GM19351 (cell line): ENCODE measurements at regions not wholly inside any gene's neighbourhood (a gene's known extent, or its start where the extent isn't known, plus 50 kb on each side); places are given as distances from the start of the nearest gene placed in this dataset.
"Not testable (repeated sequence)": the region's sequence is repeated elsewhere in the genome, so short reads cannot be mapped to it uniquely, and the experiment has no call there.

Experiments used
- ATAC-seq: cut with Tn5 transposase; IDR thresholded peaks from one replicate; pipeline ENCODE4 v1.9.1; 2021; ENCODE audit warnings: mild to moderate bottlenecking, moderate library complexity; ENCODE audit not compliant: unreplicated experiment

- no peak for ATAC-seq
Measured at GRCh38 chr12:9379023-9379742, 171.0 kb upstream of the PZP start.

- no peak for ATAC-seq
Measured at GRCh38 chr12:9378430-9378835, 170.2 kb upstream of the PZP start.

- ATAC-seq = no peak
Measured at GRCh38 chr12:9372202-9372601, 164.0 kb upstream of the PZP start.

GRCh38 chr12:9367828-9368227 lies 159.6 kb upstream of the PZP start:
- ATAC-seq = no peak

DNA sequence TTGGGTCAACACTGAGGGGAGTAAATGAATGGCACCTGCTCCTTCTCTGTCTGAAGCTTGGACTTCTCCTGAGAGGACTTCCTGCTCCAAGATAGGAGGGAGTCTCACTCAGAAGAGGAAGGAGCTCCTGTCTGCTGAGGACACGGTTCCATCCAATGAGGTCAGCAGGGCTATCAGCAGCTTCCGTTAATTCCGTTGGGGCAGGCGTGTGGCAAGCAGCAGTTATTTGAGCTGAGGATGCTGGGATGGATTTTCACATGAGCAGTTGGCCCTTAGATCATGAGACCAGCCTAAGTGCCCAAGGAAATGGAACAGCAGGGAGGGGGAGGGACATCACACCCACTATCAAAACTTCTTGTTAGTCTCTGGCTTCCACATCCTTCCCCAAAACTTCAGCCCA lies 159.0 kb upstream of the PZP start:
- ATAC-seq = no peak

DNA sequence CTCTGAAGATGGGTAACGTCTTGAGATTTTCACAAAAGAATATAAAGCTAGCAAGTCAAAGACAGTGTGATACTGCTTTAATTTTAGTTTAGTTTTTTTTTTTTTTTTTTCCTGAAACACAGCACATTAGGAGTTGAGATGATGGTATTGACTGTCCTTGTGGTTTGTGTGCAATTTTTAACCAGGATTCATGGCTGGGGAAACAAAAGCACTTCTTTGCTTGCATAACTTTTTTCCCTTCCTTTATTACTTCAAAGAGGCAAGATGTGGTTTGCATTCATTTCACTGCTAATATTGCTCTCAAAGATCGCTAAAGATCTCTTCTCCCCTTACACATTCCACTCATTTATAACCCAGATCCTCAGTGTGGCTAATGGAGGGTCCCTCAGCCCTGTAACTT lies 157.1 kb upstream of the PZP start:
- ATAC-seq = no peak

DNA sequence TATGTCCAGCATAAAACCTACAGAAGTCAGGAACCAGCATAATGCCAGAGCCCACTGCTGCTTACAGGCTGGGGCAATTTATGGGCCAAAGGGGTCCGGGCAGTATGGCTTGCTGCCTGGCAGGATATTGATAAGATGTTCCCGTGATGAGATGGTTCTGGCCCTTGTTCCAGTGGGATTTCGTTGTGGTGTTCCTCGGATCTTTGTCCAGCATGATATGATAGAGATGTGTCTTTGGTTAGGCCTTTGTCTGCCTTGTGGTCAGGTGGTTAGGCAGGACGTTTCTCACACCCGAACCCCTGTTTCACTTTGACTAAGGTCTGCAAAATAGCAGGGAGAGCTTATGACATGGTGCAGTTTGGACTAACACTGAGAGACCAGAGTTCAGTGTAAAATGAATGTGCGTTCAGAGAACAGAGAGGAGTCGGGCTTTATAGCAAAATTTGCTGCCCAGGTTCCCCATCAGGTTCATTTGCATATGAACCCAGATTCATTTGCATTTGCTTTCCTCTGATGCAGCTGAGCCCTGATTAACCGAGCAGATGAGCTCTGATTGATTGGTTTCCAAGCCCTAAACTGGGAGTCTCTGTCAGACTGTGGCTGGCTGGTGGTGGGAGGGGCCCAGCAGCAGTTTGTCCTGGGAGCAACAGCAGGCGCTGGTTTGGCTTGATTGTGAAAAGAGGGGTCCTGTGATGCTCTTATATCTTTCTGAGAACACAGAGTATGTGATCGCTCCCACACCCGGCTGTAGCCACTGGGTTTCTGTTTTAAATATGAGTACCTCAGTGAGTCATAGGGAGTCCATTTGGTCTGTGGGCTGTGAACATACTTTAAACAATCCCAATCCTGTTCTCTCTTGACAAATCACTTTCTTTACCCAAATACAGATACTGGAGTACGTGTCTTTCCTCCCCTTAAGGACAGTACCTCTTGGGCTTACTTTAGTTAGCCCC lies 156.3 kb upstream of the PZP start:
- ATAC-seq = peak; percentile 78

- ATAC-seq = no peak
Measured at GRCh38 chr12:9363145-9363544, 154.9 kb upstream of the PZP start.

DNA sequence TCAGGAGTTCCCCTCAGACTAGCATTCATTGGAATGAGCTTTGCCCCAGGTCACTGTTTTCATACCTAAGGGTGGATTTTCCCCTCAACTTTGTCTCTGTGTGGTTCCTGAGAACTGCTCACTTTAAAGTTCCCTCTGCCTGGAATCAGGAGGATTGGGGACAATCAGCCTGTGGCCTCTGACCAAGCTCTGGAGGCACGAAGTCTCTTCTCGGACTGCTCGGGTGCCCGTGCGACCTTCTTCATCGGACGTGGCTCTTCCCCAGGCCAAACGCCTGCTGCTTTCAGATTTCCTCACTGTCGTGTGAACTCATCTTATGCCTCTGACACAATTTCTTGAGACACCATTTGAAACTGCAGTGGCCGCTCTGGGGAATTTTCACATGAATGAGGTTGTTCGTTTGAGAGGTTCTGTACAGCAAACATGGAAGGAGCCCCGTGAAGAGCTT lies 153.7 kb upstream of the PZP start:
- ATAC-seq = no peak

- not testable (repeated sequence) for ATAC-seq
Measured at GRCh38 chr12:9354009-9354754, 146.0 kb upstream of the PZP start.

DNA sequence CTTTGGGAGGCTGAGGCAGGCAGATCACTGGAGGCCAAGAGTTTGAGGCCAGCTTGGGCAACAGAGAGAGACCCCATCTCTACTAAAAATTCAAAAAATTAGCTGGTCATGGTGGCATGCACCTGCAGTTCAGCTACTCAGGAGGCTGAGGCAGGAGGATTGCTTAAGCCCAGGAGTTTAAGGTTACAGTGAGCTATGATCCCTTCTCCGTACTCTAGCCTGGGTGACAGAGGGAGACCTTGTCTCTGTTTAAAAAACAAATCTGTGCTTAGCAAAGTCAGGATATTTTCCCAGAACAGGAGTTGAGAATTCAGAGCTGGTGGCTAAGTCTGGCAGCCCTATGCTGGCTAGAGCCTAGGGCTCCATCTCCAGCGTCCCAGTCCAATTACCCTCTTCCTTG lies 142.9 kb upstream of the PZP start:
- no peak for ATAC-seq

DNA sequence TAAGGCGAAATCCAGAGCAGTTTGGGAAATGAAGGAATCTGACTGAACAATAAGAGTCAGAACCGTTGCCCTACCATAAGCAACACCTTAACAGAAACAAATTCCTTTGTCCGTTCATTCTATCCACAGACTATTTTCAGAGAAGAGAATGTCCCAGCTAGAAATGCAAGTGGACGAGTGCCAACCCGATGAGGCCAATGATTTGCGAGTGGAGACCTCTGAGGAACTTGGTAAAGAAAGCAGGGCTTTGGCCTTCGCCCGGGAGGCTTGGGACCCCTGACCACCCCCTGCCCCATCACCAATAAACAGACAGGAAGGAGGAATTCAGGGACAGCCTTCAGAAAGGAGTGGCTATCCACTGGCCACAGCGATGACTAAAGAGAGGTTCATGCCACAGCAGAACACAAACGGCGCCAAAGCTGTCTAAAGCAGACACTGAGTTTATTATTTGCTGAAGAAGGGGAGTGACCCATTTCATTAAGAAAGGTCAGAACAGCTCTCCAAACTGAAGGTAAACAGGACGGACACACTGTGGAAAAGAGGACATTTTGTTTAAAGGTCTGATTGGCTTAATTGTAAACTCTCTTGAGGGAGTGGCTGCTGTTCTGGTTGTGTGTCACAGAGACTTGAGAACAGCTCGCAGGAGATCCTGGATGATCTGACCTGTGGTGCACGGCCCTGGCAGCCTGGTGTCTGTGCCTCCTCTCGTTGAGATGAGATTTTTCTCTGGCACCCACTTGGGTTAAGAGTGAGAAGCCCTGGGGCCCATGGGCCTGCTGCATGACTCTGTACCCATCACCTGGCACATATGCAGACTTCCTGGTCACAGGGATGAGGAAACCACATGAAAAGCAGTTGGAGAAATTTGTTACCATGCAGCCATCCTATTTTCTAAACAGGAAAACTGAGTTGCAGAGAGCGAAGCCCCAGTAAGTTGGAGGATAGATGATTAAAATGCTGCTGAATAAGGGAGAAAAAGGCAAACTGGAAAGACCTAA lies 142.0 kb upstream of the PZP start:
- no peak for ATAC-seq

GRCh38 chr12:9348906-9349518 lies 140.8 kb upstream of the PZP start:
- ATAC-seq = no peak

DNA sequence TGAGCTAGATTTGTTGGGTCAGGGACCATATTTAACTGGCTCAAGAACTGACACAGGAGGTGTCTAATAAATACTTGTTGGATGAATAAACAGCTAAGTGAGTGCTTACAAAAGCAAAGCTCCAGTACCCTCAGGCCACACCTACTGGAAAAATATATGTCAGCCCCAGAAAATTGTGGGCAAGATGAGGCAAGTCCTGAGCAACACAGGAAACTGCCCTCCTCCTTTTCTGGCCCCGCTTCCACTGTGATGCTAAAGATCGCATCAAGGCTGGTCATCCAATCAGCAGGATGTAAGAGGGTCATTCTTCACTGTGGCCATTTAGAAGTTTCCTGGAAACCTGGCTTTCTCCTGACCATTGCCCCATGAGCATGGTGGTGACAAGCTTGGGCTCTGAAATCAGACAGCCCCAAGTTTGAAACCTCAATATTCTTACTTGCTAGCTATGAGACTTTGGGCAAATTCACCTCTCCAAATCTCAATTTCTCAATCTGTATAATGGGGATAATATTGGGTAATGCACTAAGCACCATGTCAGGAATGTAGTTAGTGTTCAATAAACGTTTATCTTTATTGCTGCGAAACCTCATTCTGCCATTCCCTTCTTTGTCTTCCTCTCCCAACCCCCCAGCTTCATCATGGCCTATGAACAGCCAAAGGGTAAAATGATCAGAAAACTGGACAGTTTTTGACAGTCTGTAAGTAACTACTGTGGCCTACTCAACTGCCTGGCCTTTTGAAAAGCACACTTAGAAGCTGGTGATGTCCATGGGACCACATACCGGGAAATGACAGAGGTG lies 139.3 kb upstream of the PZP start:
- ATAC-seq = no peak

- no peak for ATAC-seq
Measured at GRCh38 chr12:9346866-9347327, 138.7 kb upstream of the PZP start.

DNA sequence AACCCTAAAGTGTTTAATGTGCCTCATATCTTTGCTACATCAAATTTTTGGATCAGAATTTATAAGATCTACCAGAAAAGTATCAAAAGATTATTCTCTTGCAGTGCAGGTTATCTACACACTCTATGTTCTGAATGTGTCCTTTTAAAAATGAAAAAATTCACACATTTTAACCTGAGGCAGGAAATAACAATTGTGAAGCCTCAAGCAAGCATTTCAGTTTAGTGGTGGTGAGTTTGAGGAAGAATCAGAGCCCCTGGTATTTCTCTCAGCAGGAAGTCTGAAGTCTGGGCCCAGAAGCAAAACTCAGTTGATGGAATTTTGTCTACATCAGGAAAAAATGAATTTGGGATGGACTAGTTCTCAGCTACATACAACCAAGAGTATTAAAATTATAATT lies 137.0 kb upstream of the PZP start:
- no peak for ATAC-seq

DNA sequence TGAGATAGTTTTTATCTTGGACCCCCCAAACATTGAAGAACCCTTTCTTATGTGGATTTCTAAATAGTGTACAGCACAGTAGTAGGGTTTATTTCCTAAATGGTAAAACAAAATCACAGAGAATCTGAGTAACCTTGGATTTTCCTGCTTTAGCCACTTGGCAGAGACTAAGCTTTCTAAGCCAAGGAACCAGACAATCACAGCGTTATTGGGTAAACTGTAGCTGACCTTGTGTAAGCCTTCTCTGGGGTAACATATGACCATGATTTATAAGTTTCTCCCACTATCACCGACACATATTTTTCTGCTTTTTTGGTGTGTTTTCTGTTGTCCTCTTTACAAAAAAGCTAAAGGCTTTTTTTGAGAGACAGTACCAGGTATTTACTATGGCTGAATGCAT lies 136.3 kb upstream of the PZP start:
- no peak for ATAC-seq

DNA sequence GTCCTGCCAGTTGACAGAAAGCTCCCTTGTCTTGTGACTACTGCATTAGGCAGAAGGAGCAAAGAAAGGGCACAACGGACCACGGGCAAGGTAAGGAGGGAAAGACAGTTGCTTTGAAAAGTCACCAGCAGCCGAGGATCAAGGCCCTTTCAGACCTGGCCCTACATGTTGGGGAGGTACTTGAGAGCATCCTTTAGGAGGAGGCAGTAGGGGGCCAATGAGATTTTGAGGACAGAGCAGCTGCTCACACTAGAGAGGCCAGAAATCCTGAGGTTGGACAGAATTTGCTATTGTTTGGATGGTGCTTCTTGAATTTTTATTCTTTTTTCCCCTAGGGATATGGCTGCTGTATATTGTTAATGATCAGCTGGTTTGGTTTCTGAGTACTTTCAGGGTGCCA lies 135.5 kb upstream of the PZP start:
- ATAC-seq = no peak
